ENCODE measurements at regions not wholly inside any gene's neighbourhood (a gene's known extent, or its start where the extent isn't known, plus 50 kb on each side); places are given as distances from the start of the nearest gene placed in this dataset.

DNA sequence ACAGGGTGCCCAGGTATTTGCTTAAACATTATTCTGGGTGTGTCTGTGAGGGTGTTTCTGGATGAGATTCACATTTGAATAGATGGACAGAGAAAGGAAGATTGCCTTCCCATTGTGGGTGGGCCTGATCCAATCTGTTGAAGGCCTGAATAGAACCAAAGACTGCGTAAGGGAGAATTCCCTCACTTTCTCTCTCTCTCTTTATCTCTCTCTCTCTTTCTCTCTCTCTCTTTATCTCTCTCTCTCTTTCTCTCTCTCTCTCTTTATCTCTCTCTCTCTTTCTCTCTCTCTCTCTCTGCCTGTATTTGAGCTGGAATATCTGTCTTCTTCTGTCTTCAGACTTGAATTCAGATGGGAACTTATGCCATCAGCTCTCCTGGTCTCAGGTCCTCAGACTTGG is 148.4 kb downstream of the FAM124B start (continued):
- TF ChIP-seq, protein P1, sequence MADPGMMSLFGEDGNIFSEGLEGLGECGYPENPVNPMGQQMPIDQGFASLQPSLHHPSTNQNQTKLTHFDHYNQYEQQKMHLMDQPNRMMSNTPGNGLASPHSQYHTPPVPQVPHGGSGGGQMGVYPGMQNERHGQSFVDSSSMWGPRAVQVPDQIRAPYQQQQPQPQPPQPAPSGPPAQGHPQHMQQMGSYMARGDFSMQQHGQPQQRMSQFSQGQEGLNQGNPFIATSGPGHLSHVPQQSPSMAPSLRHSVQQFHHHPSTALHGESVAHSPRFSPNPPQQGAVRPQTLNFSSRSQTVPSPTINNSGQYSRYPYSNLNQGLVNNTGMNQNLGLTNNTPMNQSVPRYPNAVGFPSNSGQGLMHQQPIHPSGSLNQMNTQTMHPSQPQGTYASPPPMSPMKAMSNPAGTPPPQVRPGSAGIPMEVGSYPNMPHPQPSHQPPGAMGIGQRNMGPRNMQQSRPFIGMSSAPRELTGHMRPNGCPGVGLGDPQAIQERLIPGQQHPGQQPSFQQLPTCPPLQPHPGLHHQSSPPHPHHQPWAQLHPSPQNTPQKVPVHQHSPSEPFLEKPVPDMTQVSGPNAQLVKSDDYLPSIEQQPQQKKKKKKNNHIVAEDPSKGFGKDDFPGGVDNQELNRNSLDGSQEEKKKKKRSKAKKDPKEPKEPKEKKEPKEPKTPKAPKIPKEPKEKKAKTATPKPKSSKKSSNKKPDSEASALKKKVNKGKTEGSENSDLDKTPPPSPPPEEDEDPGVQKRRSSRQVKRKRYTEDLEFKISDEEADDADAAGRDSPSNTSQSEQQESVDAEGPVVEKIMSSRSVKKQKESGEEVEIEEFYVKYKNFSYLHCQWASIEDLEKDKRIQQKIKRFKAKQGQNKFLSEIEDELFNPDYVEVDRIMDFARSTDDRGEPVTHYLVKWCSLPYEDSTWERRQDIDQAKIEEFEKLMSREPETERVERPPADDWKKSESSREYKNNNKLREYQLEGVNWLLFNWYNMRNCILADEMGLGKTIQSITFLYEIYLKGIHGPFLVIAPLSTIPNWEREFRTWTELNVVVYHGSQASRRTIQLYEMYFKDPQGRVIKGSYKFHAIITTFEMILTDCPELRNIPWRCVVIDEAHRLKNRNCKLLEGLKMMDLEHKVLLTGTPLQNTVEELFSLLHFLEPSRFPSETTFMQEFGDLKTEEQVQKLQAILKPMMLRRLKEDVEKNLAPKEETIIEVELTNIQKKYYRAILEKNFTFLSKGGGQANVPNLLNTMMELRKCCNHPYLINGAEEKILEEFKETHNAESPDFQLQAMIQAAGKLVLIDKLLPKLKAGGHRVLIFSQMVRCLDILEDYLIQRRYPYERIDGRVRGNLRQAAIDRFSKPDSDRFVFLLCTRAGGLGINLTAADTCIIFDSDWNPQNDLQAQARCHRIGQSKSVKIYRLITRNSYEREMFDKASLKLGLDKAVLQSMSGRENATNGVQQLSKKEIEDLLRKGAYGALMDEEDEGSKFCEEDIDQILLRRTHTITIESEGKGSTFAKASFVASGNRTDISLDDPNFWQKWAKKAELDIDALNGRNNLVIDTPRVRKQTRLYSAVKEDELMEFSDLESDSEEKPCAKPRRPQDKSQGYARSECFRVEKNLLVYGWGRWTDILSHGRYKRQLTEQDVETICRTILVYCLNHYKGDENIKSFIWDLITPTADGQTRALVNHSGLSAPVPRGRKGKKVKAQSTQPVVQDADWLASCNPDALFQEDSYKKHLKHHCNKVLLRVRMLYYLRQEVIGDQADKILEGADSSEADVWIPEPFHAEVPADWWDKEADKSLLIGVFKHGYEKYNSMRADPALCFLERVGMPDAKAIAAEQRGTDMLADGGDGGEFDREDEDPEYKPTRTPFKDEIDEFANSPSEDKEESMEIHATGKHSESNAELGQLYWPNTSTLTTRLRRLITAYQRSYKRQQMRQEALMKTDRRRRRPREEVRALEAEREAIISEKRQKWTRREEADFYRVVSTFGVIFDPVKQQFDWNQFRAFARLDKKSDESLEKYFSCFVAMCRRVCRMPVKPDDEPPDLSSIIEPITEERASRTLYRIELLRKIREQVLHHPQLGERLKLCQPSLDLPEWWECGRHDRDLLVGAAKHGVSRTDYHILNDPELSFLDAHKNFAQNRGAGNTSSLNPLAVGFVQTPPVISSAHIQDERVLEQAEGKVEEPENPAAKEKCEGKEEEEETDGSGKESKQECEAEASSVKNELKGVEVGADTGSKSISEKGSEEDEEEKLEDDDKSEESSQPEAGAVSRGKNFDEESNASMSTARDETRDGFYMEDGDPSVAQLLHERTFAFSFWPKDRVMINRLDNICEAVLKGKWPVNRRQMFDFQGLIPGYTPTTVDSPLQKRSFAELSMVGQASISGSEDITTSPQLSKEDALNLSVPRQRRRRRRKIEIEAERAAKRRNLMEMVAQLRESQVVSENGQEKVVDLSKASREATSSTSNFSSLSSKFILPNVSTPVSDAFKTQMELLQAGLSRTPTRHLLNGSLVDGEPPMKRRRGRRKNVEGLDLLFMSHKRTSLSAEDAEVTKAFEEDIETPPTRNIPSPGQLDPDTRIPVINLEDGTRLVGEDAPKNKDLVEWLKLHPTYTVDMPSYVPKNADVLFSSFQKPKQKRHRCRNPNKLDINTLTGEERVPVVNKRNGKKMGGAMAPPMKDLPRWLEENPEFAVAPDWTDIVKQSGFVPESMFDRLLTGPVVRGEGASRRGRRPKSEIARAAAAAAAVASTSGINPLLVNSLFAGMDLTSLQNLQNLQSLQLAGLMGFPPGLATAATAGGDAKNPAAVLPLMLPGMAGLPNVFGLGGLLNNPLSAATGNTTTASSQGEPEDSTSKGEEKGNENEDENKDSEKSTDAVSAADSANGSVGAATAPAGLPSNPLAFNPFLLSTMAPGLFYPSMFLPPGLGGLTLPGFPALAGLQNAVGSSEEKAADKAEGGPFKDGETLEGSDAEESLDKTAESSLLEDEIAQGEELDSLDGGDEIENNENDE (IDR thresholded peaks at IDR 0.05; ENCODE audit: insufficient replicate concordance, low read length): no peak
- no peak for TF ChIP-seq SUZ12 (IDR thresholded peaks at IDR 0.05; ENCODE audit: low read length)
- no peak for TF ChIP-seq TBP (IDR thresholded peaks at IDR 0.05; ENCODE audit: low read depth, low read length)
- no peak for TF ChIP-seq CEBPB (IDR thresholded peaks at IDR 0.05; ENCODE audit: low read depth, low read length)
- TF ChIP-seq TAF7 (optimal IDR thresholded peaks at IDR 0.05; ENCODE audit: borderline replicate concordance, low read depth, low read length): no peak
- no peak for TF ChIP-seq POLR2AphosphoS5 (IDR thresholded peaks at IDR 0.05; ENCODE audit: low read depth, low read length)
- TF ChIP-seq BRCA1 (IDR thresholded peaks at IDR 0.05; ENCODE audit: low read depth, low read length): no peak
- TF ChIP-seq RFX5 (IDR thresholded peaks at IDR 0.05; ENCODE audit: borderline replicate concordance, low read depth, low read length): no peak
- TF ChIP-seq RXRA (IDR thresholded peaks at IDR 0.05; ENCODE audit: insufficient read depth, low read depth, low read length): no peak
- no peak for TF ChIP-seq EGR1 (IDR thresholded peaks at IDR 0.05; ENCODE audit: borderline replicate concordance, low read depth, low read length)
- TF ChIP-seq, protein P2, sequence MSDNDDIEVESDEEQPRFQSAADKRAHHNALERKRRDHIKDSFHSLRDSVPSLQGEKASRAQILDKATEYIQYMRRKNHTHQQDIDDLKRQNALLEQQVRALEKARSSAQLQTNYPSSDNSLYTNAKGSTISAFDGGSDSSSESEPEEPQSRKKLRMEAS (IDR thresholded peaks at IDR 0.05): no peak
- no peak for TF ChIP-seq EZH2 (IDR thresholded peaks at IDR 0.05; ENCODE audit: low read depth, low read length, severe bottlenecking)
- TF ChIP-seq KDM1A (IDR thresholded peaks at IDR 0.05; ENCODE audit: borderline replicate concordance, low read length): no peak
